Endothelial cell (in vitro differentiated cells): ENCODE measurements at regions not wholly inside any gene's neighbourhood (a gene's known extent, or its start where the extent isn't known, plus 50 kb on each side); places are given as distances from the start of the nearest gene placed in this dataset.

Experiments used
- DNase-seq: peaks from one replicate; pipeline ENCODE4 v3.0.0; 2021; ENCODE audit warnings: low spot score
- H3K27ac Mint-ChIP-seq: one replicate; pipeline ENCODE4 v1.8.0; 2021; ENCODE audit warnings: mixed read lengths, inconsistent platforms; ENCODE audit not compliant: unreplicated experiment
- H3K27me3 Mint-ChIP-seq: one replicate; pipeline ENCODE4 v1.8.0; 2021; ENCODE audit warnings: mild to moderate bottlenecking, moderate library complexity, mixed read lengths, inconsistent platforms; ENCODE audit not compliant: unreplicated experiment
- H3K36me3 Mint-ChIP-seq: one replicate; pipeline ENCODE4 v1.8.0; 2021; ENCODE audit warnings: mild to moderate bottlenecking, low read depth, mixed read lengths, inconsistent platforms; ENCODE audit not compliant: unreplicated experiment
- H3K4me1 Mint-ChIP-seq: one replicate; pipeline ENCODE4 v1.8.0; 2021; ENCODE audit warnings: mild to moderate bottlenecking, mixed read lengths, inconsistent platforms; ENCODE audit not compliant: unreplicated experiment
- H3K4me3 Mint-ChIP-seq: one replicate; pipeline ENCODE4 v1.8.0; 2021; ENCODE audit warnings: mild to moderate bottlenecking, mixed read lengths, inconsistent platforms; ENCODE audit not compliant: unreplicated experiment
- H3K9me3 Mint-ChIP-seq: one replicate; pipeline ENCODE4 v1.8.0; 2021; ENCODE audit warnings: mixed read lengths, inconsistent platforms; ENCODE audit not compliant: unreplicated experiment
- TF ChIP-seq, protein P1 (sequence below): fragments of 200-600 bp; sonication (generic); IDR thresholded peaks from one replicate; pipeline ENCODE4 v1.5.0; 2021; ENCODE audit warnings: antibody characterized with exemption; ENCODE audit not compliant: unreplicated experiment

DNA sequence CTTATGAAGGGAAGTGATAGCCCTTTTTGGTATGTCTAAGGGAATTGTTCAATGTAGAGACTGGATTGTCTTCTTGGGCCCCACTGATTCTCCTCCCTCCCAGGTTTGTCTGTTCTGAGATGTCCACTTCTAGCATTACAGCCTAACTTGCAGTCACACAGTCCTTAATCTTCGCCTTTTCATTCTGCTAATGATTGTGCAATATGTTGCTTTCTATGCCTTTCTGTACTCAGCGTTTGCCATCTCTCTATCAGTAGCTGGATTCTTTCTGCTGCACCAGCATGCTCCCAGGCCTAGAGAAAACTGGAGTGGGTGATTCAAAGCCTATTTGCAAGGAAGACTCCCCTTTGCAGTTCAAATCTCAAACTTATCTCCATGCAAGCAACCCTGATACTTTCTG is 307.5 kb upstream of the DACH1 start:
- H3K4me3 Mint-ChIP-seq, result no peak overlapping the region
- H3K27me3 Mint-ChIP-seq, result no peaks in the 10 kb centered on the region
- H3K27ac Mint-ChIP-seq, result no peak overlapping the region
- H3K36me3 Mint-ChIP-seq, result no peaks in the 10 kb centered on the region
- H3K9me3 Mint-ChIP-seq, result no peaks in the 10 kb centered on the region
- TF ChIP-seq, protein P1, sequence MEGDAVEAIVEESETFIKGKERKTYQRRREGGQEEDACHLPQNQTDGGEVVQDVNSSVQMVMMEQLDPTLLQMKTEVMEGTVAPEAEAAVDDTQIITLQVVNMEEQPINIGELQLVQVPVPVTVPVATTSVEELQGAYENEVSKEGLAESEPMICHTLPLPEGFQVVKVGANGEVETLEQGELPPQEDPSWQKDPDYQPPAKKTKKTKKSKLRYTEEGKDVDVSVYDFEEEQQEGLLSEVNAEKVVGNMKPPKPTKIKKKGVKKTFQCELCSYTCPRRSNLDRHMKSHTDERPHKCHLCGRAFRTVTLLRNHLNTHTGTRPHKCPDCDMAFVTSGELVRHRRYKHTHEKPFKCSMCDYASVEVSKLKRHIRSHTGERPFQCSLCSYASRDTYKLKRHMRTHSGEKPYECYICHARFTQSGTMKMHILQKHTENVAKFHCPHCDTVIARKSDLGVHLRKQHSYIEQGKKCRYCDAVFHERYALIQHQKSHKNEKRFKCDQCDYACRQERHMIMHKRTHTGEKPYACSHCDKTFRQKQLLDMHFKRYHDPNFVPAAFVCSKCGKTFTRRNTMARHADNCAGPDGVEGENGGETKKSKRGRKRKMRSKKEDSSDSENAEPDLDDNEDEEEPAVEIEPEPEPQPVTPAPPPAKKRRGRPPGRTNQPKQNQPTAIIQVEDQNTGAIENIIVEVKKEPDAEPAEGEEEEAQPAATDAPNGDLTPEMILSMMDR, result no peak
- no peak for DNase-seq
- peaks cover 10% of the 10 kb centered on the region for H3K4me1 Mint-ChIP-seq

DNA sequence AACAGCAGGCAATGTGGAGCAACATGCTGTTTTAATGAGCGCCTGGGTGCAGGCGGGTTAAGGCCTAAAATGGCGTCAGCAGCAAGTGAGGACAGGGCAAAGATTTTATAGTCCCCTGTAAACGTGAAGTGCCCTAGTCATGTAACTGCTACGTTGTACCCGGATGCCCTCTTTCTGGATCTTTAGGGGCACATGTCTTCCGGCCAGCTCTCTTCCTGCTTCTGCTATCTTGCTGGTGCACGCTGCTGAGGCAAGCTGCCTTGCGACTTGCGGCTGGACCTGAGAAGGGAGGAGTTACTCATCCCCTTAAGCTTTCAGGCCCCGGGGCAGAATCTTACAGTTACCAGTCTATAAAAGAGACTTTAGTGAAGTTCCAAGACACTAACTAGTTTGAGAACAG is 303.6 kb upstream of the DACH1 start:
- Mint-ChIP-seq H3K9me3 (no peaks in the 10 kb centered on the region), H3K36me3 (no peaks in the 10 kb centered on the region), H3K27ac (no peak overlapping the region), H3K4me3 (no peak overlapping the region), H3K27me3 (no peaks in the 10 kb centered on the region), H3K4me1 (peaks cover 21% of the 10 kb centered on the region)
- DNase-seq, result no peak
- TF ChIP-seq, protein P1, result no peak

DNA sequence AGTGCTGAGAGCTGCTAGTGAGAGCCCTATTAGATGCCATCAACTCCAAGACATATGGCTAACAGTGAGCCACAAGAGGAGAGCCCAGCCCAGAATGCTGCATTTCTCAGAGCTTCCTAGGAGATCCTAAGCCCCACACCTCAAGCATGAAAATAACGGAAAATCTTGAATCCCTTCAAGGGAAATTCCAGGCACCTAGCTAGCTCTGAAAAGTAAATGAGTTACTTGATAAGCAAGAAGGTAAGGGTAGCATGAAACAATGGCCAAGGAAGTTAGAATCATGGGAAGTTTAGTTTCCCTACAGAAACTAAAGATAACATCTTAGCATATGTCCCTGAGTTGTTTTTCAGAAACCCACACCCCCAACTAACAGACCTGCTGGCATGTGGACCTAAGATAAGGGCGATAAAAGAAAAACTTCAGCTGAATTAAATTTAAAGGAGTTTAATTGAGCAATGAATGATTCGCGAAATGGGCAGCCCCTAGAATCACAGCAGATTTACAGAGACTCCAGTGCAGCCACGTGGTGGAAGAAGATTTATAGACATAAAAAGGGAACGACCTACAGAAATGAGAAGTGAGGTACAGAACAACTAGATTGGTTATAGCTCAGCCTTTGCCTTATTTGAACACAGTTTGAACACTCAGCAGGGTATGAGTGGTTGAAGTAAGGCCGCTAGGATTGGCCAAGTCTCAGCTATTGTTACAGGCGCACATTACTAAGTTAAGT is 301.3 kb upstream of the DACH1 start:
- H3K4me1 Mint-ChIP-seq, result peaks cover 19% of the 10 kb centered on the region
- H3K9me3 Mint-ChIP-seq, result no peaks in the 10 kb centered on the region
- no peak for DNase-seq
- TF ChIP-seq, protein P1, result no peak
- H3K36me3 Mint-ChIP-seq, result no peaks in the 10 kb centered on the region
- H3K27ac Mint-ChIP-seq, result no peak overlapping the region
- H3K27me3 Mint-ChIP-seq, result no peaks in the 10 kb centered on the region
- H3K4me3 Mint-ChIP-seq, result no peak overlapping the region

DNA sequence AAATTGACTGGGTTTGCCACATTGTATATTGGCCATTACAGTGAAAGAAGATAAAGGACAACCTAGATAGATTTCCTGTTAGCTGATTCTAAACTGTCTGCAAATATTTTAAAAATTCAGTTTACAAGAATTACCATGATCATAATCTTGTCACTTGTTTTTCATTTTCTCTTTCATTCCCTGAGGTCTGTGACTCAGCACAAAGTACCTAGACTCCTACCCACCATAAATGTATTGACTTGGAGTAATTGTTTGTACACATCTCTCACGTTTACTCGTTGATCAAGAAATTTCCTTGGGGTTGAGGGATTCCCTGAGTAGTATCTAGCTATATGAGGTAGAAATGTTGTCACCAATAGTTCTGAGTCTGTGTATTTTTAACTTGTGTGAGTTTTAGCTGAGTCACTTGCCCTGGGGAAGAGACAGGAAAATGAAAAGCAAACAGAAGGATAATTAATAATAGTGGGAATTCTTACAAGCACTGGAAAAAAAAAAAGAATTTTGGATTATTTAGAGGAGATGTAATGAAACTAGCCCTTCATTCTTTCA is 299.2 kb upstream of the DACH1 start:
- H3K36me3 Mint-ChIP-seq, result no peaks in the 10 kb centered on the region
- no peaks in the 10 kb centered on the region for H3K27me3 Mint-ChIP-seq
- no peak overlapping the region for H3K27ac Mint-ChIP-seq
- H3K9me3 Mint-ChIP-seq, result no peaks in the 10 kb centered on the region
- peaks cover 19% of the 10 kb centered on the region for H3K4me1 Mint-ChIP-seq
- no peak for DNase-seq
- TF ChIP-seq, protein P1, result no peak
- no peak overlapping the region for H3K4me3 Mint-ChIP-seq

DNA sequence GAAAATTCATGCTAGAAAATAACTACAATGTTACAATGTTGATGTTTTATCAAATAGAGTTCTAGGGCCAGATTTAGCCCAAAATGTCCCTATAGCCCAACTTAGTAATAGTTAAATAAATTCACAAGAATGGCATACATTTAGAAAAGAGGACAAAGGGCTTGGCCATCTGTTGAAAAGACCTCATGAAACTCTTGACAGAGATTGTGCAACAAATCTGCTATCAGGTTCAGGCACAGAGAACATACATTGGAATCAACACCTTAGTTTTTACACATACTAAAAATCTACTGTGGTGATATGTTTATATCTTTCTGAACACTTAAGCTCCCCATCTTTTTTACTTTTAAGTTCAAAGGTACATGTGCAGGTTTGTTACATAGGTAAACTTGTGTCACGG is 298.3 kb upstream of the DACH1 start:
- Mint-ChIP-seq H3K9me3 (no peaks in the 10 kb centered on the region), H3K27ac (no peak overlapping the region), H3K4me3 (no peak overlapping the region), H3K27me3 (no peaks in the 10 kb centered on the region), H3K4me1 (peaks cover 19% of the 10 kb centered on the region), H3K36me3 (no peaks in the 10 kb centered on the region)
- TF ChIP-seq, protein P1, result no peak
- no peak for DNase-seq
